ENCODE measurements at regions not wholly inside any gene's neighbourhood (a gene's known extent, or its start where the extent isn't known, plus 50 kb on each side); places are given as distances from the start of the nearest gene placed in this dataset.

DNA sequence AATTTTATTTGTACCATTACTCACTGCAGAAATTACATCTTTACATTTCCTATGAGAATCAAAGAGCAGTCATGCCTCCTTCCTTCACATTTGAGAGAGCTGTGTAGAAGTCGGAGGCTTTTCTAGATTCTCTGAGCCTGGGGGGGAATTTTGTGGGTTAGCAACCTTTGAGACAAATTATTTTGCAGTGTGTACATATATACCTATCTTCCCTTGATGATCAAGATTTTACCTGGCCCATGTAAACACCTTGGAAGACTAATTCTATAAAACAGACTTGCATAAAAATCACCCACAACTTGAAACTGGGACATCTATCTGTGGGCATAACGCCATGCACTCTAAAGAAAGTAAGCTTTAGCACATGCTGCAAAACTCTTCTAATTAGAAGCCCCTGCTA is 491.5 kb upstream of the MDFIC2 start:
- H3K4me1 Mint-ChIP-seq: no peaks in the 10 kb centered on the region
- H3K27me3 Mint-ChIP-seq: peaks cover 29% of the 10 kb centered on the region
- H3K36me3 Mint-ChIP-seq: no peaks in the 10 kb centered on the region
- DNase-seq (no peak), ATAC-seq (no peak)
- H3K4me3 Mint-ChIP-seq: no peak overlapping the region
- no peak overlapping the region for H3K27ac Mint-ChIP-seq
- H3K9me3 Mint-ChIP-seq (ENCODE audit: low read depth): no peaks in the 10 kb centered on the region
- CTCF ChIA-PET: no interaction called here

DNA sequence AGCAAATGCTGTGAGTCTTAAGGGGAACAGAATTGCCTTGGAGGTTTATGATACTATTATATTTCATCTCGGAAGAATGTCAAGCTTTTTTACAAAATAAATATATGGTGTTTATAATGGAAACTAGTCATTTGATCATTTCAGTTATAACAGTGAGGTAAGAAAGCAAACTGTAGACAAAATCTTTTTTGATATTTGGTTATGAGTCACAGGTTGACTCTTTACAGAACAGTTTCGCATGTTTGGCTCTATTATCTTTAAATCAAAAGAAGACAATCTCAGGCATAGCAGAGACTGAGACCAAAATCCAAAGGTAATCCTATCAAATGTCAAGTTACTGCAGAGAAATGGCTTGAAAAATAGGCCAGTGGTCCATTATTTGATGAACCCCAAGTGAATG is 490.9 kb upstream of the MDFIC2 start:
- DNase-seq (no peak), ATAC-seq (no peak)
- Mint-ChIP-seq H3K9me3 (ENCODE audit: low read depth) (no peaks in the 10 kb centered on the region), H3K4me1 (no peaks in the 10 kb centered on the region), H3K27ac (no peak overlapping the region), H3K4me3 (no peak overlapping the region), H3K27me3 (peaks cover 31% of the 10 kb centered on the region), H3K36me3 (no peaks in the 10 kb centered on the region)
- CTCF ChIA-PET: no interaction called here

DNA sequence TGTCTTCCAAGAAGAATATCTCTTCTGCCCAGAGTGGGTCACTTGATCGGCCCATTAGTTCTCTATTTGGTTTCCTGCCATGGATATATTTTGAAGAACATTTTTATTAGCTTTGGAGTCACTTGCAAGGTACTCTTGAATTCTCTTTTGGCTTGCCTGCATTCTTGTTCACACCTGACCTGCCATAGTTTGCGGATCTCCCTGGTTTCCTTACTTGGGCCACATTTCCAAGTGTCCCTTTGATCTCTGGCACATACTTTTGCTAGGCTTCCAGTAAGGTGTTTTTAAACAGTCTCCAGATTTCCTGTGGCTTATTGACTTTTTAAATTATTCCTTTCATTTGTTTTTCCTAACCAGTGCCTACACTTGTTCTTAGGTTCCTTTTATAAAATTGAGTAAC is 488.5 kb upstream of the MDFIC2 start:
- H3K27me3 Mint-ChIP-seq: peaks cover 33% of the 10 kb centered on the region
- H3K27ac Mint-ChIP-seq: no peak overlapping the region
- H3K4me1 Mint-ChIP-seq: no peaks in the 10 kb centered on the region
- CTCF ChIA-PET: no interaction called here
- DNase-seq (no peak), ATAC-seq (no peak)
- no peaks in the 10 kb centered on the region for H3K9me3 Mint-ChIP-seq (ENCODE audit: low read depth)
- H3K36me3 Mint-ChIP-seq: no peaks in the 10 kb centered on the region
- no peak overlapping the region for H3K4me3 Mint-ChIP-seq

- H3K4me1 Mint-ChIP-seq: no peaks in the 10 kb centered on the region
- H3K27ac Mint-ChIP-seq: no peak overlapping the region
- CTCF ChIA-PET: no interaction called here
- ATAC-seq (no peak), DNase-seq (no peak)
- H3K9me3 Mint-ChIP-seq (ENCODE audit: low read depth): no peaks in the 10 kb centered on the region
- no peaks in the 10 kb centered on the region for H3K36me3 Mint-ChIP-seq
- peaks cover 21% of the 10 kb centered on the region for H3K27me3 Mint-ChIP-seq
- H3K4me3 Mint-ChIP-seq: no peak overlapping the region
These were observed 477.4 kb upstream of the MDFIC2 start for GRCh38 chr3:70789878-70790277.

DNA sequence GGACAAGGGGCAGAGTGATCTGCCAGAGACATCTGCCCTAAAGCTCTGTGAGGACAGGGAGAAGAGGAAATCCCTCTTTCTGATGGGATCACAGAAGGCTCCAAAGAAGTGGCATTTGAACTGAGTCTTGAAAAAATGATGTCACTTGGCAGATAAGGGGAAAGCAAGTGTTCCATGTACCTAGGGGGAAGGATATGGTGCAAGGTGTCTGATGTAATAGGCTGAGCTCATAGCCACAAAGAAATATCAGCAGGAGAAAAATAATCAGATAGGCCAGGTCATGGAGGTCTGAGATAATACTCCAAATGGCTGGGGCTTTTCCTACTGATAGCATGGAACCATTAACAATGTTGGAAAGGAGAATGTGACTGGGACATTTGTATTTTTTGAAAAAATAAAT is 468.4 kb upstream of the MDFIC2 start:
- no peak overlapping the region for H3K27ac Mint-ChIP-seq
- no peak for DNase-seq
- no peaks in the 10 kb centered on the region for H3K36me3 Mint-ChIP-seq
- CTCF ChIA-PET: no interaction called here
- no peaks in the 10 kb centered on the region for H3K4me1 Mint-ChIP-seq
- H3K9me3 Mint-ChIP-seq (ENCODE audit: low read depth): no peaks in the 10 kb centered on the region
- H3K27me3 Mint-ChIP-seq: peaks cover 6% of the 10 kb centered on the region
- no peak overlapping the region for H3K4me3 Mint-ChIP-seq
- ATAC-seq: no peak

- H3K4me1 Mint-ChIP-seq: no peaks in the 10 kb centered on the region
- H3K27me3 Mint-ChIP-seq: peaks cover 12% of the 10 kb centered on the region
- no peaks in the 10 kb centered on the region for H3K36me3 Mint-ChIP-seq
- ATAC-seq (no peak), DNase-seq (no peak)
- no peak overlapping the region for H3K4me3 Mint-ChIP-seq
- no peaks in the 10 kb centered on the region for H3K9me3 Mint-ChIP-seq (ENCODE audit: low read depth)
- CTCF ChIA-PET: no interaction called here
- H3K27ac Mint-ChIP-seq: no peak overlapping the region
These were observed 466.9 kb upstream of the MDFIC2 start for GRCh38 chr3:70779296-70779695.

DNA sequence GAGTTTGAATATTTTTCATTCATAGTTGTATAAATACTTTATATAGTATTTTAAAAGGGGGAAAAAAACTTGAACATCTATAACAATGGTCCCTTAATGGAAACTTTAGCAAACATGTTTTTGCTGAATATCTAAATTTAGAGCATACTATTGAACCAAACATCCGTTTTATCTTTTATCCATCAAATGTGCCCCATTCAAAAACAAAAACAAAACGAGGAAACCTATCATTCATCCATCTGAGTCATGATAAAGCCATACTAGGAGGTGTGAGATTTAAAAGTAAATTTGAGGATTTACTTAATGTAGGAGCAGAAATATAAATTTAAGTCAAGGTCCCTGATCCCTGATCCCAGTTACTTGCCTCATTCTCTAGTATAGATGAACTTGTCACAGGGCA is 463.6 kb upstream of the MDFIC2 start:
- Mint-ChIP-seq H3K27ac (no peak overlapping the region), H3K36me3 (no peaks in the 10 kb centered on the region), H3K4me1 (peaks cover 4% of the 10 kb centered on the region), H3K4me3 (no peak overlapping the region), H3K9me3 (ENCODE audit: low read depth) (no peaks in the 10 kb centered on the region), H3K27me3 (peaks cover 22% of the 10 kb centered on the region)
- ATAC-seq (no peak), DNase-seq (no peak)
- CTCF ChIA-PET: no interaction called here

DNA sequence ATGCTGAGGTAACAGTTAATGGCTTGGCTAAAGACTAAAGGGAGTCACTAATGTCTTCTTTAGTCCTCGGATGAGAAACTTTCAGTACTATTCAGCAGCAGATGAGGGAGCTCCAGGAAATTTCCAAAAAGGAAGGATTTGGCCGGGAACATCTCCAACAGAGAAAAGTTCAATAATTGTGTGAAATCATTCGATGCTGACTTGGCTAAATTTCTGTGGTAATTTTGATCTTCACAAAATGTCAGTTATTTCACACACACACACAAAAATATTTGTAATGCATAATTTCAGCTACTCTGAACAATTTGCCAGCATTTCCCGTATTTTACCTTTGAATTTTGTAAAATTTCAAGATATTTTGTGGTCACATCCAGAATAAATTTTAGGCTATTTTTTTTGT is 462.8 kb upstream of the MDFIC2 start:
- Mint-ChIP-seq H3K9me3 (ENCODE audit: low read depth) (no peaks in the 10 kb centered on the region), H3K4me1 (peaks cover 4% of the 10 kb centered on the region), H3K4me3 (no peak overlapping the region), H3K27ac (no peak overlapping the region), H3K27me3 (peaks cover 30% of the 10 kb centered on the region), H3K36me3 (no peaks in the 10 kb centered on the region)
- CTCF ChIA-PET: no interaction called here
- no peak for ATAC-seq
- DNase-seq: no peak

- Mint-ChIP-seq H3K4me3 (no peak overlapping the region), H3K27ac (no peak overlapping the region), H3K9me3 (ENCODE audit: low read depth) (no peaks in the 10 kb centered on the region), H3K4me1 (peaks cover 4% of the 10 kb centered on the region), H3K36me3 (no peaks in the 10 kb centered on the region), H3K27me3 (peaks cover 36% of the 10 kb centered on the region)
- no peak for ATAC-seq
- DNase-seq: no peak
- CTCF ChIA-PET: no interaction called here
These were observed 462.2 kb upstream of the MDFIC2 start for GRCh38 chr3:70774641-70775040.

DNA sequence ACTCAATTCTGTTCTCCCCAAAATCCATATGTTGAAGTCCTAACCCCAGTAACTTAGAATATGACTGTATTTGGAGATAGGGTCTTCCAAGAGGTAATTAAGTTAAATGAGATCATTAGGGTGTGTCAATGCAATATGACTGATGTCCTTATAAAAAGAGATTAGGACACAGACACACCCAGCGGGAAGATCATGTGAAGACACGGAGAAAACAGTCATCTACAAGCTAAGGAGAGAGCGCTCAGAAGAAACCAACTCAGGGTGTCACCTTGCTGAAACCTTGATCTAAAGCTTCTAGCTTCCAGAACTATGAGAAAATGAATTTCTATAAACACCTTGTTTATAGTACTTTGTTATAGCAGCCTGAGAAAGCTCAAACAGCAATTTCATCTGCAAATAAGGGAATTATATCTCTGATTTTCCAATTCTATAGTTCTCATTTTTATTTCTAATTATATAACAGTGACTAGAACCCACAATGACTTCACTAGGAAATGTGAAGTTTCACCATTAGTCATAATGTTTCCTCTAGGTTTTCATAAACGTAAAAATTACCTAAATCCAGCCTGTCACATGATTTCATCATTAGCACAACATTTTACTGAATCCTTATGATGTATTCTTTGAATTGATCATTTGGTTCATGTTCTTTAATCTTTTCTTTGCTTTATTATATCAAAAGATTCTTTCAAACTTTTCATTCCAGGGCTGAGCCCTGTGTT is 459.1 kb upstream of the MDFIC2 start:
- Mint-ChIP-seq H3K36me3 (no peaks in the 10 kb centered on the region), H3K9me3 (ENCODE audit: low read depth) (no peaks in the 10 kb centered on the region), H3K27me3 (peaks cover 47% of the 10 kb centered on the region), H3K4me1 (peaks cover 4% of the 10 kb centered on the region), H3K27ac (no peak overlapping the region), H3K4me3 (no peak overlapping the region)
- ATAC-seq: no peak
- DNase-seq: no peak
- CTCF ChIA-PET: no interaction called here

DNA sequence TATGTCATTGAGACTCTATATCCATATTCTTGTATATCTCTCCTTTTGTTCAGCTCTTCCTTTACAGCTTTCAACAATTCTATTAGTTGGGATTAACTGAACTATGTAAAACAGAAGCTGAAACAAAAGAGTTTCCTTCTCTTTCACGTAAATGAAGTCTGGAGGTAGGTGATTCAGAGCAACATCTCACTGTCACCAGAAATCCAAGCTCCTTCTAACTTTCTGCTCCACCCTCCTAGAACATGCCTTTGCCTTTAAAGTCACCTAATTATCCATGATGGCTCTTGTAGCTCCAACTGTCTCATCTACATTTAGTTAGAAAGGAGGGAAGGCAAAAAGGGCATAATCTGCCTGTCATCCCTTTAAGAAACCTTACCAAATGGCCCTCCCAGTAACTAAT is 458.2 kb upstream of the MDFIC2 start:
- no peak overlapping the region for H3K4me3 Mint-ChIP-seq
- CTCF ChIA-PET: no interaction called here
- DNase-seq: no peak

DNA sequence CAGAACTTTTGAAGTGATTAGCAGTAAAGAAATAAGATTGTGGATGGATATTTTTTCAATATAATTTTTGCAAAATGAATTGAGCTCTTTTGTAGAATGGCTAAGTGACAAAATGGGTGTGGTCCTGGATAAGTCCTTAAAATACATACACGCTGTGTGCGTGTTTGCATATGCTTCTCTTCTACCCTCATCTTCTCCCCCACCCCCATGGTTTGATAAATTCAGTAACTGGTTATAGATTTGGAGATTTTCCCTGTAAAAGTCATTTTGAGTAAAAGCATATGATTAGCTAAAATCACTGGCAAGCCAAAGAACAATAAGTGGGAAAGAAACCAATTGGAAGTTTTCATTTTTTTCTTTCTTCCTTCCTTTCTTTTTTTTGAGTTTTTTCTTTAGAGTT is 453.9 kb upstream of the MDFIC2 start:
- CTCF ChIA-PET: no interaction called here
- DNase-seq (no peak), ATAC-seq (no peak)
- Mint-ChIP-seq H3K27ac (no peak overlapping the region), H3K27me3 (peaks cover 49% of the 10 kb centered on the region), H3K4me3 (no peak overlapping the region), H3K4me1 (peaks cover under 1% of the 10 kb centered on the region), H3K36me3 (no peaks in the 10 kb centered on the region), H3K9me3 (ENCODE audit: low read depth) (no peaks in the 10 kb centered on the region)

More for the DNA sequence above, 458.2 kb upstream of the MDFIC2 start:
- no peaks in the 10 kb centered on the region for H3K9me3 Mint-ChIP-seq (ENCODE audit: low read depth)
- no peak for ATAC-seq
- peaks cover 48% of the 10 kb centered on the region for H3K27me3 Mint-ChIP-seq
- no peaks in the 10 kb centered on the region for H3K36me3 Mint-ChIP-seq
- peaks cover 4% of the 10 kb centered on the region for H3K4me1 Mint-ChIP-seq
- no peak overlapping the region for H3K27ac Mint-ChIP-seq

- no peaks in the 10 kb centered on the region for H3K4me1 Mint-ChIP-seq
- H3K4me3 Mint-ChIP-seq: no peak overlapping the region
- CTCF ChIA-PET: no interaction called here
- ATAC-seq: no peak
- peaks cover 26% of the 10 kb centered on the region for H3K27me3 Mint-ChIP-seq
- no peak overlapping the region for H3K27ac Mint-ChIP-seq
- no peaks in the 10 kb centered on the region for H3K36me3 Mint-ChIP-seq
- H3K9me3 Mint-ChIP-seq (ENCODE audit: low read depth): no peaks in the 10 kb centered on the region
- no peak for DNase-seq
These were observed 451.5 kb upstream of the MDFIC2 start for GRCh38 chr3:70763894-70764293.

GRCh38 chr3:70757658-70758057 is 445.2 kb upstream of the MDFIC2 start:
- Mint-ChIP-seq H3K36me3 (no peaks in the 10 kb centered on the region), H3K27me3 (no peaks in the 10 kb centered on the region), H3K9me3 (ENCODE audit: low read depth) (no peaks in the 10 kb centered on the region), H3K4me3 (no peak overlapping the region), H3K4me1 (no peaks in the 10 kb centered on the region), H3K27ac (no peak overlapping the region)
- DNase-seq (no peak), ATAC-seq (no peak)
- CTCF ChIA-PET: no interaction called here

DNA sequence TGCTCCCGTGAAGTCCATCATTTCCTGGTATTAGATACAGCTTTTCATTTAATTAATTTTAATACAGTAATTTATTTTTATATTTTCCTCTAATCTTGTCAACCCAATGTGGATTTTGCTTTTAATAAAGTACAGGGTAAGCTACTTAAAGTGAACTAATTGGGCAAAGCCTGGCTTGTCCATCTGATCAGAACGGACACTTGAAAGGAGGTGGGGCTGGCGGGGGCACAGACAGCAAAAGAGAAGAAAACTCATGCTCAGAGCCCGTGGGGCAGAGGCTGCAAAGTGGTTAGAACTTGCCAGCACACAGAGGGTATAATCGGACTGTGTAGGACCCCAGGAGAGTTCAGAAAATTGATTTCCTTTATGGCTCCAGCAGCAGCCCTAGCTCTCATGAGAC is 443.1 kb upstream of the MDFIC2 start:
- no peak overlapping the region for H3K4me3 Mint-ChIP-seq
- CTCF ChIA-PET: no interaction called here
- ATAC-seq (no peak), DNase-seq (no peak)
- no peaks in the 10 kb centered on the region for H3K36me3 Mint-ChIP-seq
- H3K27me3 Mint-ChIP-seq: no peaks in the 10 kb centered on the region
- H3K27ac Mint-ChIP-seq: no peak overlapping the region
- no peaks in the 10 kb centered on the region for H3K9me3 Mint-ChIP-seq (ENCODE audit: low read depth)
- no peaks in the 10 kb centered on the region for H3K4me1 Mint-ChIP-seq
